ENCODE measurements at regions not wholly inside any gene's neighbourhood (a gene's known extent, or its start where the extent isn't known, plus 50 kb on each side); places are given as distances from the start of the nearest gene placed in this dataset.

GRCh38 chr3:74346896-74347295 lies 267.6 kb downstream of the CNTN3 start:
- DNase-seq, result no peak

GRCh38 chr3:74345701-74346100 lies 268.8 kb downstream of the CNTN3 start:
- no peak for DNase-seq

GRCh38 chr3:74344865-74345440 lies 269.5 kb downstream of the CNTN3 start:
- no peak for DNase-seq

DNA sequence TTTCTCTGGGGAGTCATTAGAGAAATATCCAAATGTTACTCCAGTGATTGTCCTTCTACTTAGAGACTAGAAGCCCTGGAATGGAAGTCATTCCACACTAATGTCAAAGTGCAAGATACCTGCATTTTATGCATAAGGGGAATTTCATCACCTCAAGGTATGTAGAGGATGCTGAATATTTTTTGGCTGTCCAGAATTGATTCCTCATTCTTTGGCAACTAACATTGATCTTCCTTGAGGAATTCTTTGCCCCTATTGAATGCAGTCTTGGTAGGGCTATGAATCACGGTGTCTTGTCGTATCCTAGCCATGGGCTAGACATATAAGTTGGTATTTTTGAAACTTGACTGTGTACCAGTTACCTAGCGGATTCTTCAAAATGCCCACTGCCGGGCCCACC lies 271.1 kb downstream of the CNTN3 start:
- DNase-seq, result no peak

GRCh38 chr3:74338998-74339397 lies 275.5 kb downstream of the CNTN3 start:
- DNase-seq, result no peak

DNA sequence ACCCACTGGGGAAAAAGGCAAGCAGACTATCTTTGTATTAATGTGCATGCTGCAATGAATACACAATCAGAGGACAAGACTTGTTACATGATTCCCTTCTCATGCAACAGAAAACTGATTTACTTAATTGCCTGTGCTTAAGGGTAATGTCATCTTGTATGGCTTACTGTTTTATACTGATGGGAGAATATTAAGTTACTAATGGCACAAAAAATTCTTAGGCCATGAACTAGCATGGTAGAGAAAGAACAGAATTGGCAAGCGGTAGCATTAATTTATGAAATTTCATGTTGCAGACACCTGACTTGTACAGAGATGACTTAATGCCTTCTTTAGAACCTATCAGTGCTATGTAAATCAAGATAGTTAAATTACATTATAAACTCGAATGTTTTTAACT lies 282.3 kb downstream of the CNTN3 start:
- DNase-seq, result no peak

DNA sequence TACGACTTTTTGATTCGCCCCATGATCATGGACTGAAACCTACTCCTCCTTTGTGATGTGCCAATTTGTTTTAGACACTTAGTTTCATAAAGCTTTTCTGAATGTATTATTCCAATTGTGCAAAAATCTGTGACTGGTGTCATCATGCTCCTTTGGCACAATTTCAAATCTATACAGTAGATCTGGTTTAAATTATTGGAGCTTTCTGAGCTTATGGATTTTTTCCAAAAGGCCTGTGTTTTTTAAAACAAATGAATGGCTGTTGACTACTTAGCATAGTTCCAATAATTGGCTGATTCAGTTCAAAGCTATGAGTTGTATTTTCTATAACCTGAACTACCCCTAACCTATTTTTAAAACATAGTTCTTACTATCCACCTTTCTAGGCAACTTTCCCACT lies 282.7 kb downstream of the CNTN3 start:
- peak; percentile 11 for DNase-seq

DNA sequence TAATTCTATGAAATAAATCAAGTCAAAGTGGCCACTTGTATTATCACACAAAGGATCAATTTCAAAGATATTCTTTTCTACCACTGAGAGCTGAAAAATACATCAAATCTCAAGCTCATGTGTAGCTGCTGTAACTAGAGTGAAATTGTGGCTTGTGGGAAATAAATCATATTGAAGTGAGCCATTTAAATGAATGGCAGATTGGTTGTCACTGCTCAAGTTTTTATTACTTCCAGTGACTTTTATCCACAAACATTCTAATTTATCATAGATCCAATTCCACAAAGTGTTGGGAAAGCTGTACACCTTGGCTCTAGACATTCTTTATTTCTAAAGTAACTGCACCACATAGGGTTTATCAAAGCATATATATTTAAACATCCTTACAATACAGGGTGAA lies 285.4 kb downstream of the CNTN3 start:
- no peak for DNase-seq

GRCh38 chr3:74328435-74328834 lies 286.0 kb downstream of the CNTN3 start:
- no peak for DNase-seq

DNA sequence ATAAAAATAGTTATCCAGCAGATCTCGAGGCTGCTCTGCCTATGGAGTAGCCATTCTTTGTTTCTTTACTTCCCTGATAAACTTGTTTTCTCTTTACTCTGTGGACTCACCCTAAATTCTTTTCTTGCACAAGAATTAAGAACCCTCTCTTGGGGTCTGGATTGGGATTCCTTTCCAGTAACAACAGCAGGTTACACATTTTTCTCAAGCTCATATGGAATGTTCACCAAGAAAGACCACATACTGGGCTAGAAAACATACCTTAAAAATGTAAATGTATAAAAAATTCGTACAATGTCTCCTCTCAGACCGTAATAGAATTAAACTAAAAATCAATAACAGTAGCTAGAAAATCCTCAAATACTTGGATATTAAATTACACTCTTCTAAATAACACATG lies 299.2 kb downstream of the CNTN3 start:
- peak; percentile 44 for DNase-seq

- DNase-seq, result peak; percentile 33
Observed at GRCh38 chr3:74314696-74315095, 299.8 kb downstream of the CNTN3 start.

DNA sequence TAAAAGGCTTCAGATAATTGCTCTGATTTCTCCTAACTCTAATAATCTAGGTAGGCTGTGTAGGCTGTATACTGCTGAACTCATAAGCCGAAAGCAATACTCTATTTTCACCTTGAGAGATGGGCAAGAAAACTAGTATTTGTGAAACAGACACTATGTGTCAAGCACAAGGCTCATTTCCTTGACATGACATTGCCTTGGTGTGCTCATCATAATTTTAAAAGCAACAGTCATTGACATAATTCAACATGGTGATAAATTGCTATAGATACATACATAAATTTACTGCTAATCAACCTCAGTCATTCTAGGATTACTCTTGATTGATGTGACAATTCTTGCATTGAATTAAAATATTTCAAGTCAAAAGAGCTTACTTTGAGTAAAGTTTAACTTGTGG lies 304.7 kb downstream of the CNTN3 start:
- no peak for DNase-seq

GRCh38 chr3:74304424-74304823 lies 310.0 kb downstream of the CNTN3 start:
- no peak for DNase-seq

GRCh38 chr3:74303711-74304110 lies 310.7 kb downstream of the CNTN3 start:
- DNase-seq, result no peak

- no peak for DNase-seq
Observed at GRCh38 chr3:74302969-74303368, 311.5 kb downstream of the CNTN3 start.

DNA sequence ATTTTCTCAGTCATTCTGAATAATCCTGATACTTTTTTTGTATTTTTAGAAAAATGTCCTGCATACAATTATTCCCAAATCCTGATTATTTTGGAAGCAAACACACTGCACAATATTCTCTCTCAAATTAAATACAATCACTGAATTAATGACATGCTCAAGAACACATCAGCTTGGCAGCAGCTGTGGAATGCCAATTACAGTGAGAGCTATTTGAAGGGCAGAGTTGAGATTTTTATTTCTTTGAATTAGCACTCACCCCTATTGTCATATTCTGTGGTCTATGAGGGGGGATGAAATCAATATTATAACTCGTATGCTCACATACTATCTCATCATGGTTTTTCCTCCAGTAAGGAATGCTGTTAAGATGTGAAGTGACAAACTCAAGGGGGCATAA lies 312.2 kb downstream of the CNTN3 start:
- DNase-seq, result no peak

DNA sequence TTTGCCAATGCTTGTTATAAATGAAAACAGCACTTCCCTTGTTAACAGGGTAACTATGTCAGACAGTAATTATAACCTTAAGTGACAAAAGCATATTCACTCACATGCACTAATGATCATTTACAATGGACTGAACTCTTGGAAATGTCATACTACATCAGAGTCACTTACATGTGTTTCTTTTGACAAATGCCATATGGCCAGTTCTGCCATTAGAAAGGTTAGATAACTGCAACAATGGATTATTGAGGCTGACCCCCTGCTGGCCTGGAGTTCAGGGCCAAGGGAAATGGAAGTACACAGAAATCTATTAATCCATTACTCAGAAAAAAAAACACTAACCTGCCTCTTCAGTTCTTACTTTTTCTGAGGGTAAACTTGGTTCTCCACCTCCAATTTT lies 313.4 kb downstream of the CNTN3 start:
- no peak for DNase-seq

DNA sequence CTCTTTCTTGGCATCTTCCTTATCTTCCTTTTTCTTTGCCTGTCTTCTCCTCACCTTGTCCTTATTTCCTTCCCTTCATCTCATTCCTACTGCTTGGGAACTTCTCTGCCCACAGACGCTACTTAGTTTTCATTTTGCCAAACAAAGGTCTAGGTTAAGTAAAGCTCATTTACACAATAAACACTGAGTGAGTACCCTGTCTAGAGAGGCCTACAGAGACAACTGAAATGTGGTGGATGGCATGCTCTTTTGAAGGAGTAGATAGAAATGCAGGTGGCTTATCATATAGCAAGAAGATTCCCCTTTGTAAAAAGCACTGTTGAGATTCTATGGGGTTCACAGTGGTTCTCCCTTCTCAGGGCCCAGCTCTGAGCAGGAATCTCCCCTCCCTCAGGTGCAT lies 319.0 kb downstream of the CNTN3 start:
- no peak for DNase-seq

GRCh38 chr3:74288761-74289160 lies 325.7 kb downstream of the CNTN3 start:
- DNase-seq, result no peak

DNA sequence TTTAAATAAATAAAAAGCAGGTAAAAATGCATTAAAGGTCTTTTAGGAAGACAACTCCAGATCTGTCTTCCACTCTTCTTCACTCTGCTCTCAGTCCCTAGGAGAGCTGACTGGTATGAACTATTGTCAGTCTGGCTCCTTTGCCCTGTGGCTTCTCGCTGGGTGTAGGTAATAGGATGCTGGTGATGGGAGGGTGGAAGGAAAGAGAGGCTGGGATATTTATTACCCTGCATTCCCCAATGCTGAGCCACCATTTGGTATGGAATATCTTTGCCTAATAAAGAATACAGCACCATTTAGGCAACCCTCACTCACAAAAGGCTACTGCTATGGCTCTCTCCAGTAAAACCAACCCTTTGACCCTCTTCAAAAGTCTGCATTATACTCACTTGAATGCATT lies 326.9 kb downstream of the CNTN3 start:
- DNase-seq, result peak; percentile 36

GRCh38 chr3:74282202-74282601 lies 332.3 kb downstream of the CNTN3 start:
- peak; percentile 31 for DNase-seq

DNA sequence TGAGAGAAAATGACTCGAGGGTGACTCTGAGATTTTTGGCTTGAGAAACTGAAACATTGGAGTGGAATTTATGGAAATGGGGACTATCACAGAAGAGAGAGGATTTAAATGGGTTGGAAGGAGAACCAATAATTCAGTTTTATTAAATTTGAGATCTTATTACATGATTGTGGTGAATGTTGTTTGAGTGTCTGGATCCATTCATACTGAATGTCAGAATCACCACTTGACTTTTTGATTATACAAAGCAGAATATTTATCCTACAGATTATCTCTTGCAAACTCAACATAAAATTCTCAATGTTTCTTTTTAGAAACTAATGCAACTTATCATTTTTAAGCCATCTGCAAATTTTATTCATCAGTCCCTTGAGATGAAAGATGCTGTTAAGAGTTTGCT lies 332.8 kb downstream of the CNTN3 start:
- DNase-seq, result peak; percentile 1

GRCh38 chr3:74273555-74274402 lies 340.7 kb downstream of the CNTN3 start:
- DNase-seq, result no peak

- no peak for DNase-seq
Observed at GRCh38 chr3:74273091-74273490, 341.4 kb downstream of the CNTN3 start.

DNA sequence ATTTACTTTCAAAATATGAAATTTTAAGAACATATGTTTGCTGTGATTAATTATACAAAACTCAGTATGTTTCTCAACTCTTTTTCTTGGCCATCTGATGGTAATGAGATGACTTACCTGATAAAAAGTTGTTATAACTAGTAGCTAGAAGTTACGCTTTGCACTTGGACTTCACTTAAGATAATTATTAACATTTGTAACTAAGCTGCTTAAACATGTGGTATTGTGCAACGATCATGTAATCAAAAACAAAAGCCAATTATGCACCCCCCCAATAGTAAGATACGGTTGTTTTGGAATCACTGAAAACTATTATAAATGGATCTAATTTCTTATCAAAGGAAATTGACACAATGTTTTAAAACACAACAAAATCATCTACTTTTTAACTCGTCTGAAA lies 342.9 kb downstream of the CNTN3 start:
- no peak for DNase-seq

All from fibroblast of skin of back (primary cell).